GM18858 (cell line): ENCODE measurements at regions not wholly inside any gene's neighbourhood (a gene's known extent, or its start where the extent isn't known, plus 50 kb on each side); places are given as distances from the start of the nearest gene placed in this dataset.
A peak's percentile ranks its signal among the peaks of the same experiment; 100 is the strongest.
"Not testable (repeated sequence)": the region's sequence is repeated elsewhere in the genome, so short reads cannot be mapped to it uniquely, and the experiment has no call there.

Experiments used
- ATAC-seq: cut with Tn5 transposase; IDR thresholded peaks from one replicate; pipeline ENCODE4 v1.9.1; 2021; ENCODE audit not compliant: unreplicated experiment

GRCh38 chr15:94972314-94972713 lies 741.0 kb downstream of the MCTP2 start:
- ATAC-seq, result no peak

GRCh38 chr15:94987085-94987484 lies 755.7 kb downstream of the MCTP2 start:
- ATAC-seq, result no peak

GRCh38 chr15:94991718-94992117 lies 760.4 kb downstream of the MCTP2 start:
- ATAC-seq, result no peak

- no peak for ATAC-seq
Measured at GRCh38 chr15:95009635-95010034, 778.3 kb downstream of the MCTP2 start.

GRCh38 chr15:95013381-95013780 lies 782.0 kb downstream of the MCTP2 start:
- no peak for ATAC-seq

GRCh38 chr15:95016511-95017229 lies 785.3 kb downstream of the MCTP2 start:
- no peak for ATAC-seq

- ATAC-seq, result no peak
Measured at GRCh38 chr15:95017666-95018328, 786.4 kb downstream of the MCTP2 start.

- ATAC-seq, result peak; percentile 71
Measured at GRCh38 chr15:95018888-95019545, 787.7 kb downstream of the MCTP2 start.

GRCh38 chr15:95019907-95020306 lies 788.5 kb downstream of the MCTP2 start:
- ATAC-seq, result no peak

GRCh38 chr15:95021816-95022215 lies 790.5 kb downstream of the MCTP2 start:
- no peak for ATAC-seq

- ATAC-seq, result no peak
Measured at GRCh38 chr15:95024351-95024750, 793.0 kb downstream of the MCTP2 start.

- ATAC-seq, result no peak
Measured at GRCh38 chr15:95025924-95026728, 794.8 kb downstream of the MCTP2 start.

GRCh38 chr15:95027981-95028380 lies 796.6 kb downstream of the MCTP2 start:
- no peak for ATAC-seq

GRCh38 chr15:95032156-95032555 lies 800.8 kb downstream of the MCTP2 start:
- ATAC-seq, result no peak

- ATAC-seq, result no peak
Measured at GRCh38 chr15:95035106-95035505, 803.7 kb downstream of the MCTP2 start.

GRCh38 chr15:95041297-95041696 lies 809.9 kb downstream of the MCTP2 start:
- no peak for ATAC-seq

- ATAC-seq, result not testable (repeated sequence)
Measured at GRCh38 chr15:95043236-95043932, 812.0 kb downstream of the MCTP2 start.

- ATAC-seq, result no peak
Measured at GRCh38 chr15:95043933-95044313, 812.6 kb downstream of the MCTP2 start.

GRCh38 chr15:95044745-95045417 lies 813.5 kb downstream of the MCTP2 start:
- no peak for ATAC-seq

- ATAC-seq, result no peak
Measured at GRCh38 chr15:95051861-95052260, 820.5 kb downstream of the MCTP2 start.
